ENCODE measurements at regions not wholly inside any gene's neighbourhood (a gene's known extent, or its start where the extent isn't known, plus 50 kb on each side); places are given as distances from the start of the nearest gene placed in this dataset.

- WGBS, 2 donors, result 32 to 57% methylated on average over 1 of the region's 1 CpG
- H3K9me3 ChIP-seq, result no peaks in the 10 kb centered on the region
- H3K27ac ChIP-seq, result peak overlapping the region in 1 of 4 donors; percentile 3
- H3K4me1 ChIP-seq, result peaks cover 30% of the 10 kb centered on the region
- ATAC-seq (no peak), DNase-seq (peak in 3 of 4 donors; percentile 65 to 70 (median 68))
- no peaks in the 10 kb centered on the region for H3K27me3 ChIP-seq
- intact Hi-C loops (cut with DNase I), result no loop called here
- H3K36me3 ChIP-seq (replicated peaks in 1 of 2; ENCODE audit: insufficient read depth in 1 of 2, low read depth in 2 of 2), result no peaks in the 10 kb centered on the region
- TF ChIP-seq CTCF (IDR thresholded peaks at IDR 0.05) (no peak), POLR2A (IDR thresholded peaks at IDR 0.05) (no peak)
- no peak overlapping the region for H3K4me3 ChIP-seq
Observed at GRCh38 chr2:43171789-43172188, 54.6 kb downstream of the ZFP36L2 start.

DNA sequence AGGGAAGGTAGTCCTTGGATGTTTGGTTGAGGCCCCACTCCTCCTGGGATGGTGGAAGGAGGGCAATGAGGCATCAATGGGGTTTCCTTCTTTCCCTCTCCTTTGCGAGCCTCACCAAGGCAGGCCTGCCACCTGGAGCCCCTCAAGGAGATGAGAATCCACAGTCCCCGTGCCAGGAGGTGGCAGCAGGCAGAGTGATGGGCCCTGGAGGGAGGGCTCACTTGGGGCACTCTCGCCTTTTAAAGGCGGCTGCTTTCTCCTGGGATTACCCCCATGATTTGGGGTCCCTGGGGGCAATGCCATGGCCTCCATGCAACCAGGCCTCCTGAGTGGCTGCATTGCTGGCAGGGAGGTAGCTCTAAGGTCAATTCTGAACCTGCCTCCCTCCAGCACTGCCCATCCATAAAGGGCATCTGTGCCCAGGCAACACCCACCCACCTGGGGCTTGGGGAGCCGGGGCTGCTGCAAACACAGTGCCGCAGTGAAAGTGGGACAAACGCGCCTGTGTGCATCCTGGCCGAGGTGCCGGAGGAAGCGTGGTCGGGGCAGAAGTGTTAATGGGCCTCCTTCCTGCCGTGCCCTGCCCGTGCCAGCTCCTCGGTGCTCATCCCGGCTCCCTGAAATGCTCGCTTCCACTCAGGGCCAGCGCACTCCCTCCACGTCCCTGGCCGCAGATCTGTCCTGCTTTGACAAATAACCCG is 55.9 kb downstream of the ZFP36L2 start:
- Histone ChIP-seq H3K4me3 (no peak overlapping the region), H3K36me3 (replicated peaks in 1 of 2; ENCODE audit: insufficient read depth in 1 of 2, low read depth in 2 of 2) (no peaks in the 10 kb centered on the region), H3K4me1 (peaks cover 35% of the 10 kb centered on the region), H3K9me3 (no peaks in the 10 kb centered on the region), H3K27me3 (no peaks in the 10 kb centered on the region), H3K27ac (peak overlapping the region in 2 of 4 donors; percentile 85 to 87)
- WGBS, 2 donors, result 73 to 92% methylated on average over 3 to 14 of the region's 21 CpGs
- ATAC-seq (no peak), DNase-seq (no peak)
- intact Hi-C loops (cut with DNase I), result no loop called here
- no peak for TF ChIP-seq CTCF (IDR thresholded peaks at IDR 0.05)
- TF ChIP-seq POLR2A (IDR thresholded peaks at IDR 0.05), result no peak

- peaks cover 37% of the 10 kb centered on the region for H3K4me1 ChIP-seq
- H3K4me3 ChIP-seq, result no peak overlapping the region
- no peak for TF ChIP-seq POLR2A (IDR thresholded peaks at IDR 0.05)
- TF ChIP-seq CTCF (IDR thresholded peaks at IDR 0.05), result peak; percentile 32 to 72 (median 61)
- peak overlapping the region in 3 of 4 donors; percentile 82 to 87 (median 85) for H3K27ac ChIP-seq
- WGBS, 2 donors, result 42 to 52% methylated on average over 9 of the region's 9 CpGs
- no peaks in the 10 kb centered on the region for H3K36me3 ChIP-seq (replicated peaks in 1 of 2; ENCODE audit: insufficient read depth in 1 of 2, low read depth in 2 of 2)
- DNase-seq, result peak; percentile 38 to 68 (median 64)
- no peaks in the 10 kb centered on the region for H3K9me3 ChIP-seq
- no peaks in the 10 kb centered on the region for H3K27me3 ChIP-seq
- ATAC-seq, result peak; percentile 20
- intact Hi-C loops (cut with DNase I), result loop anchor here (10.0 kb wide), 1 partner anchor 45 kb away; no protein-coding TSS in a partner anchor
Observed at GRCh38 chr2:43169987-43170386, 56.4 kb downstream of the ZFP36L2 start.

GRCh38 chr2:43169099-43169945 is 57.1 kb downstream of the ZFP36L2 start:
- no peaks in the 10 kb centered on the region for H3K9me3 ChIP-seq
- H3K4me3 ChIP-seq, result no peak overlapping the region
- intact Hi-C loops (cut with DNase I), result loop anchor here (10.0 kb wide), 1 partner anchor 45 kb away; no protein-coding TSS in a partner anchor
- peak overlapping the region; percentile 2 to 87 (median 84) for H3K27ac ChIP-seq
- H3K4me1 ChIP-seq, result peaks cover 37% of the 10 kb centered on the region
- TF ChIP-seq CTCF (IDR thresholded peaks at IDR 0.05) (peak in 2 of 7 experiments; percentile 2 to 8), POLR2A (IDR thresholded peaks at IDR 0.05) (peak in 1 of 3 donors; percentile 41)
- DNase-seq (peak in 3 of 4 donors; percentile 59 to 72 (median 60)), ATAC-seq (peak; percentile 50)
- no peaks in the 10 kb centered on the region for H3K27me3 ChIP-seq
- WGBS, 2 donors, result 36 to 53% methylated on average over 18 to 24 of the region's 24 CpGs
- H3K36me3 ChIP-seq (replicated peaks in 1 of 2; ENCODE audit: insufficient read depth in 1 of 2, low read depth in 2 of 2), result no peaks in the 10 kb centered on the region

Measured in body of pancreas (tissue), 4 donors.